C1 segment of cervical spinal cord (tissue), 14 donors: ENCODE measurements at regions not wholly inside any gene's neighbourhood (a gene's known extent, or its start where the extent isn't known, plus 50 kb on each side); places are given as distances from the start of the nearest gene placed in this dataset.

Experiments
- DNase-seq, 14 donors: peaks; one replicate each; lab custom pipeline; 2025; lab: John Stamatoyannopoulos, UW

GRCh38 chr12:65623507-65623906, 200.8 kb upstream of the HMGA2 start:
- DNase-seq, result no peak

- no peak for DNase-seq
Observed at GRCh38 chr12:65624554-65625086, 199.7 kb upstream of the HMGA2 start.

DNA sequence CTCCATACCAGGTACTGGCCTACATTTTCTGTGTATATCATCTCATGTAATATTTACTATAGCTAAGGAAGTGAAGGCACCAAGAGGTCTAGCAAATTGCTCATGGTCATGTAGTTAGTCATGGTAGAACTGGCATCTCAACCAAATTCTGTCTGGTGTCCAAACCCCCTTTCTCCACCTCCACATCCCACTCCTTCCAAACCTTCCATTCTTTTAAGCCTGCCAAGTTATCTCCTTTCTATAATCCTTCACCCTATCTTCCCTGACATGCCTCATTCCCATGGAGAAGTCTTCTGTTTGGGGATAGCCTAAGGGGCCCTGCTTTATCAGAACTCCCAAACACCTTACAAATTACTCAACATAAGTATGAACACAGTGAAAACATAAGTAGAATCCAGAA, 196.2 kb upstream of the HMGA2 start:
- no peak for DNase-seq

GRCh38 chr12:65630555-65630954, 193.7 kb upstream of the HMGA2 start:
- DNase-seq, result no peak

DNA sequence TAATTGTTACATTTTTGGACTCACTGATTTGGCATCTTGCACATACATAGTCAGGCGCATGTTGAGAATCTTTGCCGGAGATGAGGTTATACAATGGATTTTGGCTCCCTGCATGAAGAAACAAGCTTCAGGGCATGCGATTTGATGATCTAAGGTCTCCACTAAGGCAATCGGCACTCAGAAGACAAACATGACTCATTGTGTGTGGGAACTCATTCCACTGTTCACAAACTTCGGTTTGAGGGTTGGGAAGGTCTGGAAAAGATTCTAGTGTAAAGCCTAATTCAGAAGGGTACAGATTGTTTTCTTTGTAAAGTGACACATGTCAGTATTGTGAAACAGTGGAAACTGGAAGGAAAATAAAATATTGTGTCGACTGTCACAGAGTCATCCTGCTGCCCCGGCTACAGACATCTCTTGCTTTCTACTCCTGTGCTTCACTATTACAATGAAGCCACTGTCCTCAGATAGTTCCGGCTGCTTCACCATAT, 192.6 kb upstream of the HMGA2 start:
- DNase-seq, result no peak

DNA sequence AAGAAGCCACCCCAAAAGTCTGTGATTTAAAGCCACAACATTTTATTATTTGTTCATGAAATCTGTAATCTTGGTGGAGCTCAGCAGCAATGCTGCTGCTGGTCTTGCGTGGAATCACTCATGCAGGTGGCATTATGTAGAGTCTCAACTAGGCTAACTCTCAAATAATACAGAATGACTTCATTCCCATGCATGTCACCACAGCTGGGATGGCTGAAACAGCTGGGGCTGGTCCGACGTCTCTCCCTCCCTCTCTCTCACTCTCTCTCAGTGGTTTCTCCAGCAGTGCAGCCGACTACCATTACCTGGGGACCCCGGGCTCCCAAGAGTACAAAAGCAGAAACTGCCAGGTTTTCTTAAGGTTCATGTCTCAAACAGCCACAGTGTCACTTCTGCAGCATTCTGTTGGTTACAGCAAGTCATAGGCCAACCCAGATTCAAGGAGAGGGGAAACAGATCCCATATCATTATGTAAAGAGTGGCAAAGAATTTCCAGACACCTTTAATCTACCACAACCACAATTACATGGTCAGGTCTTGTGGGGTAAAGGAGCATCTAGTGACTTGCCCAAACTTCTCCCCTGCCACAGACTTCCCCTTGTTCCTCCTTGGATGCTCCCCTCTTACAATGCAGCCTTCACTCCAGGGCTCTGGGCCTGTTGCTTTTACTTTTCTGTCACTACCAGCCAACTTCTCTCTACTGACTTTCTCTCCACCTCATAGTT, 192.0 kb upstream of the HMGA2 start:
- DNase-seq, result peak in 1 of 14 donors; percentile 2

DNA sequence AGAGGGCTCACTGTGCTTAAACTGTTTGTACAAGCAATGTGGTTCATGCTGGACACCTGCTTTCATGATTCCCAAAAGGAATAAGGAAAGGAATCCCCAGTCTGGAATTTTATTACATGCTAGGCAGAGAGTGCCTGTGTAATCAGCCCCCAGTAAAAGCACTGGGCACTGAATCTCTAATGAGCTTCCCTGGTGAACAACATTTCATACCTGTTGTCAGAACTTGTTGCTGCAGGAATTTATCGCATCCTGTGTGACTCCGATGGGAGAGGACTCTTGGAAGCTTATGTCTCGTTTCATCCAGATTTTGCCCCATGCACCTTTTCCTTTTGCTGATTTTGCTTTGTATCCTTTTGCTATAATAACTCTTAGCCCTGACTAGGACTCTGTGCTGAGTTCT, 190.2 kb upstream of the HMGA2 start:
- no peak for DNase-seq

- DNase-seq, result no peak
Observed at GRCh38 chr12:65634626-65635331, 189.5 kb upstream of the HMGA2 start.

DNA sequence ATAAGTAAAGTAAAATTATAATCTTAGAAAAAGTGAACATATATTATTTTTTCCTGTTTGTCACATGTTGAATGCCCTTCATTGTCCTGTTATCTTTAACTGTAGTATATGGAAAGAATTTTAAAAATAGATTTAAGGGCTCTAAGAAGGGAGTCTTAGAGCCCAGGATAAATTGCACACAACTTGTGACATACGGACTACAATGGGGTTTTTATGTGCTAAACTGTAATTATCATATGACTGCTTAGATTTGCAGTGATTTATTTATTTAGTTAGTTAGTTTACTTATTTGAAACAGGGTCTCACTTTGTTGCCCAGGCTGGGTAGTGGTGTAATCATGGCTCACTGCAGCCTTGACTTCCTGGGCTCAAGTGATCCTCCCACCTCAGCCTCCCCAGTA, 187.8 kb upstream of the HMGA2 start:
- no peak for DNase-seq

DNA sequence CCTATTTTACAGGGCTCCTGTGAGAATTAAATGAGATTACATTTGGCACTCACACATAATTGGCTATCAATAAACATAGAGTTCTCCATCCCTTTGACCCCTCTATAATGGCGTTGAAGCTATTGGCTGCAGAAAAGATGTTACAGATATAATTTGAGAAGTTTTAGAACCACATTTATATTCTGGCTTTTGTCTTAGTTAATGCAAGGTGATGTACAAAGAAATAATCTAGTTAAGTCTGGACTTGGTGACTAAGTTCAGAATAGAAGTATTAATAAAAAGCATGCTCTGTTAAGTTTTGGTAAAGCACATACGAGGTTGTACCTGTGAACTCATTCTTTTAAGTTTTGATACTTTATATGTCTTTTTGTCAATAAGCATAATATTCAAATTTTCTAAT, 187.1 kb upstream of the HMGA2 start:
- no peak for DNase-seq

GRCh38 chr12:65637774-65638173, 186.5 kb upstream of the HMGA2 start:
- DNase-seq, result no peak

DNA sequence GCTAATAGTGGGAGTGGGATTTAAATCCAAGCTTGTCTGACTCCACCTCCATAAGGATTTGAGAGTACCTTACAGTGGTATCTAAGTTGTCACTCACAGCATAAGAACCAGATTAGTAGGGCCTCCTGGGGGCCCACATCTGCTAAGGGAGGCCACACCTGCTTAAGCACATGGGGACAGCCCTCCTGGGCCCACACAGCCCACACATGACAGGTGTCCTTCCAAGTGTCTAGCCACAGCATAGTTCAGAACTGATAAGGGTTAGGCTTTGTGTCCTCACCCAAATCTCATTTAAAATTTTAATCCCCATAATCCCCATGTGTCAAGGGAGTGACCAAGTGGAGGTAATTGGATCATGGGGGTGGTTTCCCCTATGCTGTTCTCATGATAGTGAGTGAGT, 186.0 kb upstream of the HMGA2 start:
- DNase-seq, result no peak

GRCh38 chr12:65640489-65640901, 183.8 kb upstream of the HMGA2 start:
- no peak for DNase-seq

GRCh38 chr12:65642061-65642661, 182.1 kb upstream of the HMGA2 start:
- DNase-seq, result no peak

- no peak for DNase-seq
Observed at GRCh38 chr12:65643171-65643570, 181.1 kb upstream of the HMGA2 start.

- DNase-seq, result no peak
Observed at GRCh38 chr12:65643595-65644386, 180.5 kb upstream of the HMGA2 start.

- no peak for DNase-seq
Observed at GRCh38 chr12:65646127-65646643, 178.1 kb upstream of the HMGA2 start.

- DNase-seq, result no peak
Observed at GRCh38 chr12:65647074-65647473, 177.2 kb upstream of the HMGA2 start.

DNA sequence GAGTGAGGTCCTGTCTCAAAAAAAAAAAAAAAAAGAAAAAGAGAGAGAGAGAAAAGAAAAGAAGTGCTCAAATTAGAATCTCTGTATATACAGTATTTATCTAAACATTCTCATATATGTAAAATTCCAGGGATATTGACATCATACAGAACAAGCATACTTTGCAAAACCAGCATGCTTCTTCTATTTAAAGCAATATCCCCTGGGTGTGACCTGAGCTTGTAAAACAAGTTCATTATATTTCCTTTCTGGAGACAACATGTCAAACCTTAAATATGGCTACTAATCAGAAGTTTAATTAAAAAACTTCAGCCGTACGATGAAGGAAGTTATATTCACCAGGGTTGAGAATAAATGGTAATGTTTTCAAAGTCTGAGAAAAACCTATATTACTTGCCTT, 175.8 kb upstream of the HMGA2 start:
- no peak for DNase-seq

DNA sequence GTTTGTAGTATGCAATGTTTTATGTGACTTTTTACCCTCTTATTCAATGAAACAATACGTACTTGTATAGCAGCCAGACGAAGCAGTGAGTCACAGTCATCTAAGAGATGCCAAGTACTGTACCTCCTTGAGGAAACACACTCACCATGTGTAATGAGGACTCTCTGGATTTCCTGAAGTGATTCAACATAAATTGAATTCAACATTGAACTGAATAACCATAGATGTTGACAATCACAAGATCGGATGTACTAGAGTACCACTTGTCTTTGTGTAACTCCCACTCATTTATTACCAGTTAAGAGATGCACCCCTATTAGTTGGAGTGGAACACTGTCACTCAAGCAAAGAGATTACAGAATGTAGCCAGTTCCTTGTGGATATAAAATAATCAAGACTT, 175.2 kb upstream of the HMGA2 start:
- no peak for DNase-seq

DNA sequence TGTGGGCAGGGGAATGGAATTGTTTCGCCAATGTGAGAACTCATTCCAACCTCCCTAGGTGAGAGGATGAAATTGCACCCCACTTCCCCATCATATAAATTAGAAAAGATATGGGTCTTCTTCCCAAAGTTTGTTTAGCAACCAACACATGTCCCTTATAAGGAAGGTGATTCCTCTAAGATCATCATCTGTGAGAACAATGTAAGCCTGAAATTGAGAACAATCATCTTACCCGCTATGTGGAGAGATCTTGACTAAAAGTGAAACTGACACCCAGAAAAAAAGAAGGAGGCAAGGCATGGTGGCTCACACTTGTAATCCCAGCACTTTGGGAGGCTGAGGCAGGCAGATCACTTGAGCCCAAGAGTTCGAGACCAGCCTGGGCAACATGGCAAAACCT, 173.2 kb upstream of the HMGA2 start:
- no peak for DNase-seq

DNA sequence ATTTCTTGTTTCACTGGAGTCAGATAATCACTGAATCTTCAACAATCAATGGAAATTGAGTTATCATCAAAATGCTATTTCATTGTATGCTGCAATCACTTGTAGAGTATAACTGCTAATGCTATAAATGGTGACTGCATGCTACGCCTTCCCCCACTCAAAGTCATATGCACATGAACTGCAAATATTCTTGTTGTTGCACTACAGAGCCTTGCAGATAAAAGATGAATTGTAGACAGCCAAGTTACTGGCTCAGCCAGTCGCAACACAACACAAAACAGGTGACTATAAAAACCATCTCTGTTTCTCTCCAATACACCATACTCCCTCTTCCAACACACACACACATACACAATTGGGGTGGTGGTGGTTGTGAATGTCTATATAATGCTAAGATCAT, 171.0 kb upstream of the HMGA2 start:
- DNase-seq, result no peak
